M059J (cell line): ENCODE measurements at regions not wholly inside any gene's neighbourhood (a gene's known extent, or its start where the extent isn't known, plus 50 kb on each side); places are given as distances from the start of the nearest gene placed in this dataset.
"Not testable (repeated sequence)": the region's sequence is repeated elsewhere in the genome, so short reads cannot be mapped to it uniquely, and the experiment has no call there.

Experiments used
- DNase-seq: peaks from one replicate; pipeline ENCODE4 v3.0.0-alpha.2; 2012; ENCODE audit warnings: low read depth

- DNase-seq: no peak
Observed at GRCh38 chr18:64415218-64415617, 266.3 kb upstream of the LINC00305 start.

GRCh38 chr18:64410685-64411084 is 261.8 kb upstream of the LINC00305 start:
- DNase-seq: no peak

GRCh38 chr18:64409511-64409910 is 260.6 kb upstream of the LINC00305 start:
- DNase-seq: no peak

GRCh38 chr18:64407606-64408005 is 258.7 kb upstream of the LINC00305 start:
- DNase-seq: no peak

GRCh38 chr18:64405161-64405560 is 256.3 kb upstream of the LINC00305 start:
- DNase-seq: no peak

GRCh38 chr18:64403784-64404503 is 255.1 kb upstream of the LINC00305 start:
- DNase-seq: no peak

GRCh38 chr18:64402636-64403035 is 253.7 kb upstream of the LINC00305 start:
- no peak for DNase-seq

GRCh38 chr18:64401268-64402060 is 252.6 kb upstream of the LINC00305 start:
- no peak for DNase-seq

- DNase-seq: no peak
Observed at GRCh38 chr18:64399566-64399965, 250.7 kb upstream of the LINC00305 start.

GRCh38 chr18:64398320-64398719 is 249.4 kb upstream of the LINC00305 start:
- DNase-seq: no peak

GRCh38 chr18:64392202-64392601 is 243.3 kb upstream of the LINC00305 start:
- no peak for DNase-seq

- no peak for DNase-seq
Observed at GRCh38 chr18:64384101-64384500, 235.2 kb upstream of the LINC00305 start.

GRCh38 chr18:64380117-64380516 is 231.2 kb upstream of the LINC00305 start:
- no peak for DNase-seq

- no peak for DNase-seq
Observed at GRCh38 chr18:64379662-64380061, 230.8 kb upstream of the LINC00305 start.

GRCh38 chr18:64377446-64377845 is 228.6 kb upstream of the LINC00305 start:
- no peak for DNase-seq

- no peak for DNase-seq
Observed at GRCh38 chr18:64372850-64373249, 224.0 kb upstream of the LINC00305 start.

- DNase-seq: not testable (repeated sequence)
Observed at GRCh38 chr18:64369830-64370440, 221.0 kb upstream of the LINC00305 start.

- no peak for DNase-seq
Observed at GRCh38 chr18:64365106-64365505, 216.2 kb upstream of the LINC00305 start.

- no peak for DNase-seq
Observed at GRCh38 chr18:64337673-64338072, 188.8 kb upstream of the LINC00305 start.

GRCh38 chr18:64337018-64337417 is 188.1 kb upstream of the LINC00305 start:
- no peak for DNase-seq

GRCh38 chr18:64334748-64335147 is 185.9 kb upstream of the LINC00305 start:
- DNase-seq: no peak

- DNase-seq: no peak
Observed at GRCh38 chr18:64333584-64333983, 184.7 kb upstream of the LINC00305 start.

- DNase-seq: no peak
Observed at GRCh38 chr18:64332835-64333234, 183.9 kb upstream of the LINC00305 start.
